HepG2 (cell line): ENCODE measurements at regions not wholly inside any gene's neighbourhood (a gene's known extent, or its start where the extent isn't known, plus 50 kb on each side); places are given as distances from the start of the nearest gene placed in this dataset.

Experiments used
- FOXK2 ChIP-seq: fragments of 450-650 bp; IDR thresholded peaks from 2 replicates; pipeline ENCODE4 v1.6.1; 2016
- KDM5A ChIP-seq: fragments of 200-600 bp; sonication (generic); IDR thresholded peaks from 2 replicates; pipeline ENCODE4 v1.7.0; 2018; ENCODE audit warnings: antibody characterized with exemption, mild to moderate bottlenecking, low read length, borderline replicate concordance
- MED13 ChIP-seq: sonication (generic); formaldehyde crosslinking; IDR thresholded peaks from 2 replicates; pipeline ENCODE4 v1.5.0; 2020; ENCODE audit warnings: missing genetic modification reagents
- MLLT10 ChIP-seq: sonication (generic); formaldehyde crosslinking; IDR thresholded peaks from 2 replicates; pipeline ENCODE4 v1.4.0; 2020; ENCODE audit warnings: missing genetic modification reagents
- POGZ ChIP-seq: sonication (generic); formaldehyde crosslinking; IDR thresholded peaks from 2 replicates; pipeline ENCODE4 v1.4.0; 2020; ENCODE audit warnings: mild to moderate bottlenecking, missing genetic modification reagents
- ZNF17 ChIP-seq: sonication (generic); formaldehyde crosslinking; IDR thresholded peaks from 2 replicates; pipeline ENCODE4 v1.5.0; 2020; ENCODE audit warnings: mild to moderate bottlenecking, missing genetic modification reagents
- ZNF24 ChIP-seq: fragments of 450-650 bp; IDR thresholded peaks from 2 replicates; pipeline ENCODE4 v1.6.1; 2017; ENCODE audit warnings: antibody characterized with exemption, mild to moderate bottlenecking
- TF ChIP-seq, protein P1 (sequence below): sonication (generic); formaldehyde crosslinking; IDR thresholded peaks from 2 replicates; pipeline ENCODE4 v1.4.0; 2020; ENCODE audit warnings: missing genetic modification reagents, borderline replicate concordance
- TF ChIP-seq, protein P2 (sequence below): IDR thresholded peaks from 2 replicates; pipeline ENCODE4 v1.6.1; 2016; ENCODE audit warnings: control low read depth
- TF ChIP-seq, protein P3 (sequence below): sonication (generic); formaldehyde crosslinking; IDR thresholded peaks from 2 replicates; pipeline ENCODE4 v1.5.0; 2020; ENCODE audit warnings: mild to moderate bottlenecking, missing genetic modification reagents, moderate library complexity
- TF ChIP-seq, protein P4 (sequence below): sonication (generic); formaldehyde crosslinking; IDR thresholded peaks from 2 replicates; pipeline ENCODE4 v1.4.0; 2020; ENCODE audit warnings: missing genetic modification reagents
- TF ChIP-seq, protein P5 (sequence below): sonication (generic); formaldehyde crosslinking; IDR thresholded peaks from 2 replicates; pipeline ENCODE4 v1.4.0; 2020; ENCODE audit warnings: missing genetic modification reagents

DNA sequence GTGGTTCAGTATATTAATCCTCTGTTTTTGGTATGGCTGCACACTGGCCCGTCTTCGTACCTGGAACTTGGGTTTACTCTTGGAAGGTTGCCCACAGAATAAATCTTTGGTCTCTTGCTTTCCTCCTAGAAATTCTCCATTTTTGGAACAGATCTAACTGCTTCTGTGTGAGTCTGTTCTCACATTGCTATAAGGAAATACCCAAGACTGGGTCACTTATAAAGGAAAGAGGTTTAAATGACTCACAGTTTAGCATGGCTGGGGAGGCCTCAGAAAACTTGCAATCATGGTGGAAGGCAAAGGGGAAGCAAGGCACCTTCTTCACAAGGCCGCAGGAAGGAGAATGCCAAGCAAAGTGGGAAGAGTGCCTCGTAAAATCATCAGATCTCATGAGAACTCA lies 407.8 kb upstream of the PDE3A start:
- TF ChIP-seq ZNF24 (no peak), ZNF17 (CRISPR knock-in tag) (no peak), FOXK2 (no peak), MLLT10 (CRISPR knock-in tag) (no peak), MED13 (no peak), POGZ (CRISPR knock-in tag) (no peak), KDM5A (no peak)
- TF ChIP-seq, protein P1, sequence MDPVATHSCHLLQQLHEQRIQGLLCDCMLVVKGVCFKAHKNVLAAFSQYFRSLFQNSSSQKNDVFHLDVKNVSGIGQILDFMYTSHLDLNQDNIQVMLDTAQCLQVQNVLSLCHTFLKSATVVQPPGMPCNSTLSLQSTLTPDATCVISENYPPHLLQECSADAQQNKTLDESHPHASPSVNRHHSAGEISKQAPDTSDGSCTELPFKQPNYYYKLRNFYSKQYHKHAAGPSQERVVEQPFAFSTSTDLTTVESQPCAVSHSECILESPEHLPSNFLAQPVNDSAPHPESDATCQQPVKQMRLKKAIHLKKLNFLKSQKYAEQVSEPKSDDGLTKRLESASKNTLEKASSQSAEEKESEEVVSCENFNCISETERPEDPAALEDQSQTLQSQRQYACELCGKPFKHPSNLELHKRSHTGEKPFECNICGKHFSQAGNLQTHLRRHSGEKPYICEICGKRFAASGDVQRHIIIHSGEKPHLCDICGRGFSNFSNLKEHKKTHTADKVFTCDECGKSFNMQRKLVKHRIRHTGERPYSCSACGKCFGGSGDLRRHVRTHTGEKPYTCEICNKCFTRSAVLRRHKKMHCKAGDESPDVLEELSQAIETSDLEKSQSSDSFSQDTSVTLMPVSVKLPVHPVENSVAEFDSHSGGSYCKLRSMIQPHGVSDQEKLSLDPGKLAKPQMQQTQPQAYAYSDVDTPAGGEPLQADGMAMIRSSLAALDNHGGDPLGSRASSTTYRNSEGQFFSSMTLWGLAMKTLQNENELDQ, result no peak
- TF ChIP-seq, protein P2, sequence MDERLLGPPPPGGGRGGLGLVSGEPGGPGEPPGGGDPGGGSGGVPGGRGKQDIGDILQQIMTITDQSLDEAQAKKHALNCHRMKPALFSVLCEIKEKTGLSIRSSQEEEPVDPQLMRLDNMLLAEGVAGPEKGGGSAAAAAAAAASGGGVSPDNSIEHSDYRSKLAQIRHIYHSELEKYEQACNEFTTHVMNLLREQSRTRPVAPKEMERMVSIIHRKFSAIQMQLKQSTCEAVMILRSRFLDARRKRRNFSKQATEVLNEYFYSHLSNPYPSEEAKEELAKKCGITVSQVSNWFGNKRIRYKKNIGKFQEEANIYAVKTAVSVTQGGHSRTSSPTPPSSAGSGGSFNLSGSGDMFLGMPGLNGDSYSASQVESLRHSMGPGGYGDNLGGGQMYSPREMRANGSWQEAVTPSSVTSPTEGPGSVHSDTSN, result no peak
- TF ChIP-seq, protein P3, sequence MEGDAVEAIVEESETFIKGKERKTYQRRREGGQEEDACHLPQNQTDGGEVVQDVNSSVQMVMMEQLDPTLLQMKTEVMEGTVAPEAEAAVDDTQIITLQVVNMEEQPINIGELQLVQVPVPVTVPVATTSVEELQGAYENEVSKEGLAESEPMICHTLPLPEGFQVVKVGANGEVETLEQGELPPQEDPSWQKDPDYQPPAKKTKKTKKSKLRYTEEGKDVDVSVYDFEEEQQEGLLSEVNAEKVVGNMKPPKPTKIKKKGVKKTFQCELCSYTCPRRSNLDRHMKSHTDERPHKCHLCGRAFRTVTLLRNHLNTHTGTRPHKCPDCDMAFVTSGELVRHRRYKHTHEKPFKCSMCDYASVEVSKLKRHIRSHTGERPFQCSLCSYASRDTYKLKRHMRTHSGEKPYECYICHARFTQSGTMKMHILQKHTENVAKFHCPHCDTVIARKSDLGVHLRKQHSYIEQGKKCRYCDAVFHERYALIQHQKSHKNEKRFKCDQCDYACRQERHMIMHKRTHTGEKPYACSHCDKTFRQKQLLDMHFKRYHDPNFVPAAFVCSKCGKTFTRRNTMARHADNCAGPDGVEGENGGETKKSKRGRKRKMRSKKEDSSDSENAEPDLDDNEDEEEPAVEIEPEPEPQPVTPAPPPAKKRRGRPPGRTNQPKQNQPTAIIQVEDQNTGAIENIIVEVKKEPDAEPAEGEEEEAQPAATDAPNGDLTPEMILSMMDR, result no peak
- TF ChIP-seq, protein P4, sequence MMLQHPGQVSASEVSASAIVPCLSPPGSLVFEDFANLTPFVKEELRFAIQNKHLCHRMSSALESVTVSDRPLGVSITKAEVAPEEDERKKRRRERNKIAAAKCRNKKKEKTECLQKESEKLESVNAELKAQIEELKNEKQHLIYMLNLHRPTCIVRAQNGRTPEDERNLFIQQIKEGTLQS (CRISPR knock-in tag), result no peak
- TF ChIP-seq, protein P5, sequence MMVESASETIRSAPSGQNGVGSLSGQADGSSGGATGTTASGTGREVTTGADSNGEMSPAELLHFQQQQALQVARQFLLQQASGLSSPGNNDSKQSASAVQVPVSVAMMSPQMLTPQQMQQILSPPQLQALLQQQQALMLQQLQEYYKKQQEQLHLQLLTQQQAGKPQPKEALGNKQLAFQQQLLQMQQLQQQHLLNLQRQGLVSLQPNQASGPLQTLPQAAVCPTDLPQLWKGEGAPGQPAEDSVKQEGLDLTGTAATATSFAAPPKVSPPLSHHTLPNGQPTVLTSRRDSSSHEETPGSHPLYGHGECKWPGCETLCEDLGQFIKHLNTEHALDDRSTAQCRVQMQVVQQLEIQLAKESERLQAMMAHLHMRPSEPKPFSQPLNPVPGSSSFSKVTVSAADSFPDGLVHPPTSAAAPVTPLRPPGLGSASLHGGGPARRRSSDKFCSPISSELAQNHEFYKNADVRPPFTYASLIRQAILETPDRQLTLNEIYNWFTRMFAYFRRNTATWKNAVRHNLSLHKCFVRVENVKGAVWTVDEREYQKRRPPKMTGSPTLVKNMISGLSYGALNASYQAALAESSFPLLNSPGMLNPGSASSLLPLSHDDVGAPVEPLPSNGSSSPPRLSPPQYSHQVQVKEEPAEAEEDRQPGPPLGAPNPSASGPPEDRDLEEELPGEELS (CRISPR knock-in tag), result no peak
